MG63 (cell line): ENCODE measurements at regions not wholly inside any gene's neighbourhood (a gene's known extent, or its start where the extent isn't known, plus 50 kb on each side); places are given as distances from the start of the nearest gene placed in this dataset.

ENCODE experiments used
- DNase-seq: peaks from one replicate; pipeline ENCODE4 v3.0.0-alpha.2; 2020
- H3K27me3 ChIP-seq: fragments of 250-450 bp; sonication (Bioruptor Pico); 2 replicates; pipeline ENCODE4 v1.5.1; 2020; ENCODE audit warnings: mild to moderate bottlenecking, moderate library complexity
- H3K36me3 ChIP-seq: fragments of 250-450 bp; sonication (Bioruptor Pico); 2 replicates; pipeline ENCODE4 v1.5.1; 2020; ENCODE audit warnings: mild to moderate bottlenecking, moderate library complexity
- H3K4me3 ChIP-seq: fragments of 250-450 bp; sonication (Bioruptor Pico); 2 replicates; pipeline ENCODE4 v1.5.1; 2020; ENCODE audit warnings: mild to moderate bottlenecking, moderate library complexity
- H3K9me3 ChIP-seq: fragments of 250-450 bp; sonication (Bioruptor Pico); 2 replicates; pipeline ENCODE4 v1.5.1; 2020; ENCODE audit warnings: mild to moderate bottlenecking, moderate library complexity

- Histone ChIP-seq H3K27me3 (no peaks in the 10 kb centered on the region), H3K4me3 (no peak overlapping the region), H3K36me3 (no peaks in the 10 kb centered on the region), H3K9me3 (no peaks in the 10 kb centered on the region)
- DNase-seq = no peak
These were observed 242.1 kb upstream of the ARGLU1 start for GRCh38 chr13:106810069-106810468.

GRCh38 chr13:106804991-106805390 lies 237.1 kb upstream of the ARGLU1 start:
- no peak overlapping the region for H3K4me3 ChIP-seq
- H3K36me3 ChIP-seq = no peaks in the 10 kb centered on the region
- no peaks in the 10 kb centered on the region for H3K27me3 ChIP-seq
- no peak for DNase-seq
- H3K9me3 ChIP-seq = no peaks in the 10 kb centered on the region

DNA sequence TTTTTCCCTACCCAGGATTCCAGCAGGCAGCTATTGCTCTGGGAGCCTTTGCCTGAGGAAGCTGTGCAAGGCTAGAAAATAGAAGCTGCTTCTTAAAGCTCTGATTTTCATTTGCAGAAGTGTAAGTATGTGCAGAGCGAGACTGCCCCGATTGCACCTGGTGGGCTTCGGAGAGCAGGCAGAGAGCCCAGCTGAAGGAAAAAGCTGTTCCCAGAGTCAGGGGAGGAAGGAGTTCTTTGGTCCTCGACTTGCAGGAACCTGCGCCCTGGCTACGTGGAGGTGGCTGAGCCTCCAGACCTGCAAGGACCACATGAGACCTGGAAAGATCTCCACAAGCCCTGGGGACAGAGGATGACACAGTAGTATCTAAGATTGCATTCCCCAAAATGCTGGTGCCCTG lies 235.0 kb upstream of the ARGLU1 start:
- Histone ChIP-seq H3K9me3 (no peaks in the 10 kb centered on the region), H3K36me3 (no peaks in the 10 kb centered on the region), H3K4me3 (no peak overlapping the region), H3K27me3 (no peaks in the 10 kb centered on the region)
- no peak for DNase-seq

GRCh38 chr13:106799781-106800335 lies 231.9 kb upstream of the ARGLU1 start:
- Histone ChIP-seq H3K9me3 (no peaks in the 10 kb centered on the region), H3K4me3 (no peak overlapping the region), H3K36me3 (no peaks in the 10 kb centered on the region), H3K27me3 (no peaks in the 10 kb centered on the region)
- no peak for DNase-seq

DNA sequence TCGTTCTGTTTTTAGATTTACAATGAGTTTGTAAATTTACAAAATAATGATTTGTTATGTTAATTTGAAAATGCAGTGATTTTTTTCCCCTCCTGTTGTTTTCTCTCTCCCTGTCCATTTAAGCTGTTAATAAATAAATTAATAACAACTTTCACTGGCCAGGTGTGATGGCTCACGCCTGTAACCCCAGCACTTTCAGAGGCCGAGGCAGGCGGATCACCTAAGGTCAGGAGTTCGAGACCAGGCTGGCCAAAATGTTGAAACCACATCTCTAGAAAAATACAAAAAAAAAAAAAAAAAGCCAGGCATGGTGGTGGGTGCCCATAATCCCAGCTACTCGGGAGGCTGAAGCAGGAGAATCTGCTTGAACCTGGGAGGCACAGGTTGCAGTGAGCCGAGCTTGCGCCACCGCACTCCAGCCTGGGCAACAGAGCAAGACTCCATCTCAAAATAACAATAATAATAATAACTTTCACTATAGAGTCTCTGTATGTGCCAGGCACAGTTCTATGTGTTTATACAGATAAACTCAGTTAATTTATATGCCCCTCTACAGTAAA lies 229.2 kb upstream of the ARGLU1 start:
- DNase-seq = no peak
- Histone ChIP-seq H3K9me3 (no peaks in the 10 kb centered on the region), H3K27me3 (no peaks in the 10 kb centered on the region), H3K36me3 (no peaks in the 10 kb centered on the region), H3K4me3 (no peak overlapping the region)

DNA sequence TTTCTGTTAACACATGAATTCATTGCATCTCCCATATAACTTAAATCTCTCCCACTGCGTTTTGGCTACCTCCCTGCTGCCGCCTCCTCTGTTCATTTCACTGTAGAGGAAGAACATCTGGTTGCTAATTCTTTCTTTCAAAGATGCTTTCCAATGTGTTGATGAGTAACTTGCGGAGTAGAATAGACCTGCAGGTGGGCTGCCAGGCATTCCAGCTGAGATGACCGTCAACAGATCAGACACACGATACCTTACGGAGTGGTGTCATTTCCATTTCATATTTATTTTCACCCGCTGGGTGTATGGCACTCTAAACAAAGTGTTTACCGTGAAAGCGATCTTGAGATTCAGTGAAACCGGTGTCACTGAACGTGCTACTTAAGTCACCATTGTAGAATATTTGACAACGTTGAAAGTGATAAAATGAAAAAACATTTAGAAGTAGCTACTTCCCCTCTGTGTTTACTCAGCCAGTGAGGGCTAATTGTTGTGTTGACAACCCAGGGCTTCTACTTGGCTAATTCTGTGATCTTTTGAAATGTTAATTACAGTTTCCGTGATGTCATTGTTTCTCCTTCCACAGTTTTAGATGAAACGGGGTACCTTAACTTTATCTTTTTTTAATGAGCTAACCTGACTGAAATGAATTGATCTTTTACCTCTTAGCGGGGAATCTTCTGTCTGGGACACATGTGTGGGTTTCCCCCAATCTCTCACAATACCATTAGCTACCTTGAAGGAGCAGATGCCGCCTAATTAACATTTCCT lies 228.5 kb upstream of the ARGLU1 start:
- H3K36me3 ChIP-seq = no peaks in the 10 kb centered on the region
- DNase-seq = no peak
- no peaks in the 10 kb centered on the region for H3K9me3 ChIP-seq
- no peaks in the 10 kb centered on the region for H3K27me3 ChIP-seq
- no peak overlapping the region for H3K4me3 ChIP-seq

DNA sequence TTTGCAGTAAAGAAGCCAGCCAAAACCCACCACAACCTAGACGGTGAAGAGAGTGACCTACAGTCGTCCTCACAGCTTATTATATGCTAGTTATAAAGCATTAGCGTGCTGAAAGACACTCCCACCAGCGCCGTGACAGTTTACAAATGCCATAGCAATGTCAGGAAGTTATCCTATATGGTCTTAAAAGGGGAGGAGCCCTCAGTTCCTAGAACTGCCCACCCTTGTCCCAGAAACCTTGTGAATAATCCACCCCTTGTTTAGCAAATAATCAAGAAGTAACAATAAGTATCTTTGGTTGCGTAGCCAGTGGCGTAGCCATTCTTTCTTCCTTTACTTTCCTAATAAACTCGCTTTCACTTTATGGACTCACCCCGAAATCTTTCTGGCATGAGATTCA lies 227.9 kb upstream of the ARGLU1 start:
- no peaks in the 10 kb centered on the region for H3K36me3 ChIP-seq
- DNase-seq = no peak
- no peak overlapping the region for H3K4me3 ChIP-seq
- H3K9me3 ChIP-seq = no peaks in the 10 kb centered on the region
- no peaks in the 10 kb centered on the region for H3K27me3 ChIP-seq

GRCh38 chr13:106794117-106794516 lies 226.2 kb upstream of the ARGLU1 start:
- Histone ChIP-seq H3K36me3 (no peaks in the 10 kb centered on the region), H3K4me3 (no peak overlapping the region), H3K27me3 (no peaks in the 10 kb centered on the region), H3K9me3 (no peaks in the 10 kb centered on the region)
- no peak for DNase-seq

DNA sequence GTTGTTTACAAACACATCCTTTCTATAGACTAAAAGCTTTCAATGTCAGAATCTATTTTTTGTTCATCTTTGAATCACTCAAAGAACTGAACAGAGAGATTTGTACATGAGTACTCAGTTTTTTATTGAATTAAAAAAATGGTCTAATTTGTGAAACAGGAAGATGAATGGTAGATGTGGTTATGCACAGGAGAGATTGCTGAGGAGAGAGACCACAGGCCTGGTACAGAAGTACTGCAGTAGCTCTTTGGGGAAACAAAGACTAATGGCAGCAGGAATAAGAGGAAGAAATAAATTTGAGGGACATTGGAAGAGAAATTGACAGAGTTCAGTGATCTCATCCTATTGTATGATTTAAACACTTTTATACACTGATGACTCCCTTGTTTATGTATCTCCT lies 222.0 kb upstream of the ARGLU1 start:
- H3K9me3 ChIP-seq = no peaks in the 10 kb centered on the region
- no peaks in the 10 kb centered on the region for H3K36me3 ChIP-seq
- H3K27me3 ChIP-seq = no peaks in the 10 kb centered on the region
- DNase-seq = no peak
- H3K4me3 ChIP-seq = no peak overlapping the region

- no peak for DNase-seq
- H3K4me3 ChIP-seq = no peak overlapping the region
- H3K27me3 ChIP-seq = no peaks in the 10 kb centered on the region
These were observed 218.1 kb upstream of the ARGLU1 start for GRCh38 chr13:106786006-106786563.

GRCh38 chr13:106774621-106775020 lies 206.7 kb upstream of the ARGLU1 start:
- H3K4me3 ChIP-seq = no peak overlapping the region
- H3K9me3 ChIP-seq = no peaks in the 10 kb centered on the region
- H3K36me3 ChIP-seq = no peaks in the 10 kb centered on the region
- DNase-seq = no peak
- H3K27me3 ChIP-seq = no peaks in the 10 kb centered on the region

More at GRCh38 chr13:106786006-106786563, 218.1 kb upstream of the ARGLU1 start:
- H3K9me3 ChIP-seq = no peaks in the 10 kb centered on the region
- H3K36me3 ChIP-seq = no peaks in the 10 kb centered on the region

- no peak for DNase-seq
- Histone ChIP-seq H3K9me3 (no peaks in the 10 kb centered on the region), H3K36me3 (no peaks in the 10 kb centered on the region), H3K27me3 (no peaks in the 10 kb centered on the region), H3K4me3 (no peak overlapping the region)
These were observed 204.2 kb upstream of the ARGLU1 start for GRCh38 chr13:106772006-106772601.

DNA sequence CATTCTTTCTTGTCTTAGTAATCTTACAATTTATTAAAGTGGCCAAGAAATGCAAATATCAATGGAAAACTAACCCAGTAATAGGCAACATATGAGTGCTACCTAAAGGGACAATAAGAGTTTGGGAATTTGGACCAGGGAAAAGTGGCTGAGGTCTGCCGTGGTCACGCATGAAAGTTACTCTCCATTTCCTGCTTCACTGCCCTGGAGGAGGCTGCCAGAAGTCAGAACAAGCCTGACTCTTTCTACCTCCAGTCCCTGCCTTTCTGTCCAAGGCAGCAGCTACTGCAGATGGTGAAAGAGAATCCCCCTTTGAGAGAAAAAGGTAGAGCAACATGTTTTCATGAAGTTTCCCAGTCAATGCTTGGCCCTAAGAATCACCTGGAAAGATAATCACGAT lies 201.1 kb upstream of the ARGLU1 start:
- H3K36me3 ChIP-seq = no peaks in the 10 kb centered on the region
- no peaks in the 10 kb centered on the region for H3K9me3 ChIP-seq
- 0 out of 2 replicates have a peak, but pooled peaks cover 2% of the 10 kb centered on the region for H3K27me3 ChIP-seq
- DNase-seq = no peak
- H3K4me3 ChIP-seq = no peak overlapping the region

DNA sequence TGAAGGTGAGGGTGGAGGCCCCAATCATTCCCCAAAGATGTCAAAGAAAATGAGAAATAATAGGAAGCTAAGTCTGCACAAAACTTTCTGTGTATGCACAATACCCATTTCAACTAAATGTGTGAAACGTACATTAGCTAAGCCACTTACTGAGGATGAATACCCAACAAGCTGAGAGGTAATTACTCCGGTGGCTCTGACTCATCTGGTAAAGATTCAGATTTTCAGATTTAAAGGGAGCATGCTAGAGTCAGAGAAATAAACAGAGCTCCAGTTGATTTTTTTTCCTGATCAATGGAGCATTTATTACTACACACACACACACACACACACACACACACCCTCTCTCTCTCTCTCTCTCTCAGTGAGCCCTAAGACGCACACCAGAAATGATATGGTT lies 194.8 kb upstream of the ARGLU1 start:
- no peaks in the 10 kb centered on the region for H3K9me3 ChIP-seq
- H3K36me3 ChIP-seq = no peaks in the 10 kb centered on the region
- no peak for DNase-seq
- H3K4me3 ChIP-seq = no peak overlapping the region
- H3K27me3 ChIP-seq = 0 out of 2 replicates have a peak, but pooled peaks cover 3% of the 10 kb centered on the region

DNA sequence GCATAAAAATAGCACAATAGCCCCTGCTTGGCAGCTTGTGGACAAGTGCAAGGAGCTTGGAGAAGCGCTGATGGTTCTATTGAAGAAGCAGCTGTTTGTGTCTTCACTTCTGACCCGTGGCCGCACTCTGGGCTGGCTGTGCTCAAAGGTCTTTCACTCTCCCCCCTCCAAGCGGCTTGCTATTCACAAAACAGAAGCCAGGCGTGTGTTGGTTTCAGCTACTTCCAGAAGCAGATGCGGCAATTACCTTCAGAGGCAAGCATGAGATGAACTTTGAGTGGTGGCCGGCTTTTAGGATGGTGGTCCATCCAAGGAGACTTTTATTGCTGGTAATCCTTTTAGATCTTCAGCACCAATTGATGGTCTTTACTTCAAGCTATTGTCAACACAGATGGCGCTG lies 188.5 kb upstream of the ARGLU1 start:
- Histone ChIP-seq H3K36me3 (no peaks in the 10 kb centered on the region), H3K9me3 (no peaks in the 10 kb centered on the region)

DNA sequence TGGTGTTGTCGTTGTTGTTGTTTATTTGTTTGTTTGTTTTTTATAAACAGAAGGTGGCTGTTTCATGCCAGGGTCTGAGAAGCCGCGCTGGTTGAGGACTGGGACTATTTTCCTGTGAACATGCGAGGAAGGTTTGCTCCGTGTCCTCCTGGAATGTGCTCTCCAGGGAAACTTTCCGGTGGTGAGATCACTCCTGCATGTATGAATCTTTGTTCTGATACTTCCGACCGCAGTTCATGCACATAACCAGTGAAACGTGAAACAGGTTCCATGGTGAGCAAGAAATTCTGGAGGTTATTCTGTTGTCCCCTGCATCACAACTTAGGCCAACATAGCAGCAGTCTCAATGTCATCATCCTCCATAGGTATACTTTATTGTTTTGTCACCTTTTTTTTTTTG lies 187.6 kb upstream of the ARGLU1 start:
- no peak overlapping the region for H3K4me3 ChIP-seq
- no peaks in the 10 kb centered on the region for H3K27me3 ChIP-seq
- no peaks in the 10 kb centered on the region for H3K9me3 ChIP-seq
- no peak for DNase-seq
- no peaks in the 10 kb centered on the region for H3K36me3 ChIP-seq

More for the DNA sequence above, 188.5 kb upstream of the ARGLU1 start:
- DNase-seq = no peak
- no peaks in the 10 kb centered on the region for H3K27me3 ChIP-seq
- H3K4me3 ChIP-seq = no peak overlapping the region

DNA sequence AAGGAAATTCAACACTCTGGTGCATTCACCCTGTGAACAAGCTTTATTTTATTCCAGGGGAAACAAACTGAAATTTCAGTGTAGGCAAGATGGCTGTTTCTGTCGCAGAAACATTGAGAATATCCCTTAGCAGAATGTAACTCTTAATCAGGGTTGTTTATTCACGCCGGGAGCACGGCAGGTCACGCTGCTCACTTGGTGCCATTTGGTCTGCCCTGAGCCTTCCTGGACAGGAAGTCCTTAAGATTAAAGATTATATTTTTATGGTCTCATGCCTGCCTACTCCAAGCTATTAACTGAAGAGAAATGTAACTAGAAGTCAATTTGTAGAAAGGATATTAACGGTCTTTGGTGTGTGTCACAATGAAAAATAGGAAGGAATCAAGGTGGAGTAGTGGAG lies 185.3 kb upstream of the ARGLU1 start:
- Histone ChIP-seq H3K36me3 (no peaks in the 10 kb centered on the region), H3K9me3 (no peaks in the 10 kb centered on the region), H3K4me3 (no peak overlapping the region), H3K27me3 (no peaks in the 10 kb centered on the region)
- DNase-seq = no peak
